ENCODE measurements at regions not wholly inside any gene's neighbourhood (a gene's known extent, or its start where the extent isn't known, plus 50 kb on each side); places are given as distances from the start of the nearest gene placed in this dataset.

DNA sequence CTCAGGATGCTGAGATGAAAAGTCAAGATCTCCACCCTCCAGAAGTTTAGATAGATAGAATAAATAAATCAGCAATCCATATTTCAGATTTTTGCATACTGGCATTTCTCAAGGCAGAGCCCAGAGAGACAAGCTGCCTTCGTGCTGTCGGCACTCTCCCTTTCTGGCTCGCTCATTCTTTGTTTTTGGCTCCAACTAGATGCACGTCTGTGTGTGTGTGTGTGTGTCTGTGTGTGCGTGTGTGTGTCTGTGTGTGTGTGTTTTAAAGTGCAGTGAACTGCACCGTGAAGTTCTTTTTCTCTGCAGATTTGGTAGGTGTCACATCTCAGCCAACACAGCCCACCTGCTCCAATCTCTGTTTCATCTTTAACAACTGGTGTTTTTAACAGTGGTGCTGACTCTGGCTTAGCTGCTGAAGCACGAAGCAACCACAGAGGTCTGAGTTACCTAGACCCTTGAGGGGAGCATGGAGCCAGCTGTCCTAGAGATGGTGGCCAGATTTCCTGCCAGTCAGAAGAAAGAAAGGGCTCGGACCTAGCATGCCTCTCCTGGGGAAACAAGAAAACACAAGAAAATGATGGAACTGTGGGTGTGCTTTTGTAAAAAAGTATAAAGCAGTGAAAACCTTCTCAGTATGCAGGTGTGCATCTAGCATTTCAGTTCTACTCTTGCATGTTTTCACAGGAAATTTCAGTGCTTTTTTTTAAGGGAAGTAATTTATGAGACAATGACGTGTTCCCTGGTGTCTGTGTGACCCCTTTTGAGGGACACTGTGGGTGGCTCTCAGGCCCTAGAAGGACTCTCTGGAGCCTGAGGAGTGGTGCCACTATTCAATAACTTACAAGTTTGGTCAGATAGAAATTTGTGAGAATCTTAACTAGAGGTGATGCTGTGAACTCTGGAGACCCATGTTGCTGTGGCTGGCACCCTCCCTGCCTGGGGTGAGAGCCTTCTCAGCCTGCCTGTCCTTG lies 364.3 kb downstream of the RNF144A start:
- 62 to 72% methylated on average over 9 of the region's 9 CpGs for WGBS, 2 donors
- Histone ChIP-seq H3K4me1 (no peaks in the 10 kb centered on the region), H3K27ac (no peak overlapping the region), H3K36me3 (no peaks in the 10 kb centered on the region), H3K27me3 (no peaks in the 10 kb centered on the region), H3K9me3 (no peaks in the 10 kb centered on the region), H3K4me3 (no peak overlapping the region)
- intact Hi-C loops (cut with DNase I): no loop called here
- DNase-seq: no peak
- TF ChIP-seq EP300 (IDR thresholded peaks at IDR 0.05) (no peak), POLR2AphosphoS5 (IDR thresholded peaks at IDR 0.05) (no peak), POLR2A (IDR thresholded peaks at IDR 0.05) (no peak)
- TF ChIP-seq, protein P1, sequence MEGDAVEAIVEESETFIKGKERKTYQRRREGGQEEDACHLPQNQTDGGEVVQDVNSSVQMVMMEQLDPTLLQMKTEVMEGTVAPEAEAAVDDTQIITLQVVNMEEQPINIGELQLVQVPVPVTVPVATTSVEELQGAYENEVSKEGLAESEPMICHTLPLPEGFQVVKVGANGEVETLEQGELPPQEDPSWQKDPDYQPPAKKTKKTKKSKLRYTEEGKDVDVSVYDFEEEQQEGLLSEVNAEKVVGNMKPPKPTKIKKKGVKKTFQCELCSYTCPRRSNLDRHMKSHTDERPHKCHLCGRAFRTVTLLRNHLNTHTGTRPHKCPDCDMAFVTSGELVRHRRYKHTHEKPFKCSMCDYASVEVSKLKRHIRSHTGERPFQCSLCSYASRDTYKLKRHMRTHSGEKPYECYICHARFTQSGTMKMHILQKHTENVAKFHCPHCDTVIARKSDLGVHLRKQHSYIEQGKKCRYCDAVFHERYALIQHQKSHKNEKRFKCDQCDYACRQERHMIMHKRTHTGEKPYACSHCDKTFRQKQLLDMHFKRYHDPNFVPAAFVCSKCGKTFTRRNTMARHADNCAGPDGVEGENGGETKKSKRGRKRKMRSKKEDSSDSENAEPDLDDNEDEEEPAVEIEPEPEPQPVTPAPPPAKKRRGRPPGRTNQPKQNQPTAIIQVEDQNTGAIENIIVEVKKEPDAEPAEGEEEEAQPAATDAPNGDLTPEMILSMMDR (IDR thresholded peaks at IDR 0.05): no peak

DNA sequence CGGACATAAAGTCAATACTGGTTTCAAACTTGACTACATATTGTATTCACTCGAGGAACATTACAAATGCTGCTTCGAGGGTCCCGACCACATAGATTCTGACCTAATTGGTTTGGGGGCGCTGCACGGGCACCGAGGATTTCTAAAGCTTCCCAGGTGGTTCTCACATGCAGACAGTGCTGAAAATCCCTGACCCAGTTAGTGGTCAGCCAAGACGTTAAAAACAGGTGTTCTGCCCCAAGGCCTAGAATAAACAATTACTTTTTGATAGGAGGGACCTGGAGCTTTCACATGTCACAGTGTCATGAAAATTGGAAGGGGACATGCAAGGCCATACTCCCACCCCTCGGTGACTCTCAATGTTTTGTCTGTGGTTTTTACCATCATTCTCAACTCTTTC lies 368.9 kb downstream of the RNF144A start:
- DNase-seq: no peak
- 84 to 90% methylated on average over 9 of the region's 9 CpGs for WGBS, 2 donors
- Histone ChIP-seq H3K36me3 (no peaks in the 10 kb centered on the region), H3K9me3 (no peaks in the 10 kb centered on the region), H3K4me3 (no peak overlapping the region), H3K27ac (no peak overlapping the region), H3K4me1 (no peaks in the 10 kb centered on the region), H3K27me3 (no peaks in the 10 kb centered on the region)
- no peak for TF ChIP-seq EP300 (IDR thresholded peaks at IDR 0.05)
- TF ChIP-seq, protein P1 (IDR thresholded peaks at IDR 0.05): no peak
- intact Hi-C loops (cut with DNase I): no loop called here

DNA sequence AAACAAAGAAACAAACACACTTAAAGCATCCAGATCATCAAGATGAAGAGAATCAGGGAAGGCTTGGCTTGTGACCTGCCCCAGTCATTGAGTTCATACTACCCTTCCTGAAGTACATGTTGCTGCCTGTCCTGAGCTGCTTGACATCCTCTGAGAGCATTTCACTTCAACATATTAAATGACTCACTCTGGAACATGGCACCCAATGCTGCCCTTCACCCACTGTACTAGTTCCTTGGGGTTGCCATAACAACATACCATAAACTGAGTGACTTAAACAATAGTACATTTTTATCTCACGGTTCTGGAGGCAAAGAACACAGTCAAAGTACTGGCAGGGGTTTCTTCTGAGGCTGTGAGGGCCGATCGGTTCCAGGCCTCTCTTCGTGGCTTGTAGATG lies 371.3 kb downstream of the RNF144A start:
- intact Hi-C loops (cut with DNase I): no loop called here
- Histone ChIP-seq H3K9me3 (no peaks in the 10 kb centered on the region), H3K27ac (no peak overlapping the region), H3K27me3 (no peaks in the 10 kb centered on the region), H3K4me3 (no peak overlapping the region), H3K4me1 (no peaks in the 10 kb centered on the region), H3K36me3 (no peaks in the 10 kb centered on the region)
- 76 to 85% methylated on average over 4 of the region's 4 CpGs for WGBS, 2 donors
- TF ChIP-seq POLR2A (IDR thresholded peaks at IDR 0.05) (no peak), EP300 (IDR thresholded peaks at IDR 0.05) (no peak), POLR2AphosphoS5 (IDR thresholded peaks at IDR 0.05) (no peak)
- TF ChIP-seq, protein P1 (IDR thresholded peaks at IDR 0.05): no peak
- DNase-seq: no peak

DNA sequence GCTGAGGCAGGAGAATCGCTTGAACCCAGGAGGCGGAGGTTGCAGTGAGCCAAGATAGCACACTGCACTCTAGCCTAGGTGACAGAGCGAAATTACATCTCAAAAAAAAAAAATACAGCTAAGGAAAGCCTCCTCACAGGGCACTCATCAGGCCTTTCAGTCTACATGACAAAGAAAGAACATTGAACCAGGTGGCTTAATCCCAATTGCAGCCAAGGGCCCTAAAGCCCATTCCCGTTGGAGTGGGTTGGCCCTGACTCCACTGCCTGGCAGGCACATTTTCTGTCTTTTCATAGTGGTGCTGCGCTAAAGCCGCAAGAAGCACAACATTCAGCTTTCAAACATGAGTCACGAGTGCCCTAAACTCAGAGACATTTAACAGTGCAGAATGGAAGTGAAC lies 372.5 kb downstream of the RNF144A start:
- Histone ChIP-seq H3K27ac (no peak overlapping the region), H3K9me3 (no peaks in the 10 kb centered on the region), H3K27me3 (no peaks in the 10 kb centered on the region), H3K4me1 (no peaks in the 10 kb centered on the region), H3K4me3 (no peak overlapping the region), H3K36me3 (no peaks in the 10 kb centered on the region)
- TF ChIP-seq EP300 (IDR thresholded peaks at IDR 0.05) (no peak), POLR2AphosphoS5 (IDR thresholded peaks at IDR 0.05) (no peak), POLR2A (IDR thresholded peaks at IDR 0.05) (no peak)
- TF ChIP-seq, protein P1 (IDR thresholded peaks at IDR 0.05): no peak
- intact Hi-C loops (cut with DNase I): no loop called here
- 86 to 94% methylated on average over 7 of the region's 7 CpGs for WGBS, 2 donors
- no peak for DNase-seq
